NCI-H510A treated with DMSO at 0.1 percent for 48 hours (cell line): ENCODE measurements at regions not wholly inside any gene's neighbourhood (a gene's known extent, or its start where the extent isn't known, plus 50 kb on each side); places are given as distances from the start of the nearest gene placed in this dataset.
A peak's percentile ranks its signal among the peaks of the same experiment; 100 is the strongest.
"Not testable (repeated sequence)": the region's sequence is repeated elsewhere in the genome, so short reads cannot be mapped to it uniquely, and the experiment has no call there.

Experiments
- DNase-seq: peaks from one replicate; lab custom pipeline; 2025; lab: John Stamatoyannopoulos, UW

DNA sequence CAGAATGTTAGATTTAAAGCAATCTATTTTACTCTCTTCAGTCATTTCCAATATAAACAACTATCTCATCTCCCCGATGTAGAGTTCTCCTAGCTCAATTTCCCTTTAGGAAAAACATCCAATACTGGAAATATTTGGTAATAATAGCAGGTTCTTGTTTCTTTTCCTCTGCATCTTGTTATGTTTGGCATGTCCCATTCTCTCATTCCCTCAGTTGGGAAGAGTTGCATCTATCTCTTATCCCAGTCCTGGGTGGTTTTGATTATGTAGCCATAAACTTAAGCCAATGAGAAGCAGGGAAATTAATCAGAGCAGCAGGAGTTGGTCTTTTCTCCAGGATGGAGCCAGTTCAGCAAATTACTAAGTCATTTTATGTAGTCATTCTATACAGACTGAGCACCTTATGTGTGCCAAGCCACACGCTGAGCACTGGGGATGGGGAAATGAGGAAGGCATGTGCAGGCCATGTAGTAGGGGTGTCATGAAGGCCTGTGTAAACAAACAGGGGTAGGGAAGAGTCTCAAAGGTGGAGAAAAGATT is 418.2 kb upstream of the NFIA start:
- no peak for DNase-seq

DNA sequence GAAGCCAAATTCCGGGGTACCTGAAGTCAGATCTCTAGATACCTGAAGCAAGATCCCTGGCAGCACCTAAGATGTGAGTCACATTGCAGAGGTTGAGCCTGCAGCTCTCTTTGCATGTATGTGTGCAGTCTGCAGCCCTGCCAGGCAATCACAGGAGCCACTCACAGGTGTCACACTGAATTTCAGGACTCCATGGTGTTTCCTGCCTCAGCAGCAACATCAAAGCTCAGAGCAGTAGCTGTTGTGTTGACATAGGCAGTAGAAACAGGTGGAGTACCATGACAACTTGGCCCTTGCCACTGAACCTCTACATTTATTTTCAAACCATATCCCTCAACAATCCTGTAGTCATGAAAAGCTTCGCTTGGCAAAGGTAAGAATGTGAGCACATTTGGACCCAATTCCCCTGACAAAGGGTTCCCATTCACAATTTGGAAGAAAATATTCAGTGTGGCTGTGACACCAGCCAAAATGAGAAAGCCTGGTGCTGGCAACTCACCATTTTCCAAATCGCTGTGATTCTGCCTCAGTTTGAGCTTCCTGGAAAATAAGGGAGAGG is 419.8 kb upstream of the NFIA start:
- peak; percentile 50 for DNase-seq

DNA sequence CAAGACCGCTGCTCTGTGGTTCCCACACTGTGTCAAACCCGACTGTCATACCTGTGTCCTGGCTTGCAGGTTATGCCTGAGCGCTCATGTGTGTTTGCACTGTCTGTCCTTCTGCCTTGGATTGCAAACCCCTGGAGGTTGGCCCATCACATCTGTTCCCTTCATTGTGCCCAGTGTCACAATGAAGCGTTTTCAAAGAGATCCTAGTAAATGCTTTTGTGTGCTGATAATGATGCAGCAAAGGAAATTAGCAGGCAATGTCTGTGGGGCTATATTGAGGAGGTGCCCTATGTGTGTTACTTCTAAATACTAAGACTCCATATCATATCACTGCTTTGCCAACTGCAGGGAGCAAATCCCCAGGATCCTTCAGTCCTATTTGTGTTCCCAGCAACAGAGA is 424.4 kb upstream of the NFIA start:
- DNase-seq, result peak; percentile 35

DNA sequence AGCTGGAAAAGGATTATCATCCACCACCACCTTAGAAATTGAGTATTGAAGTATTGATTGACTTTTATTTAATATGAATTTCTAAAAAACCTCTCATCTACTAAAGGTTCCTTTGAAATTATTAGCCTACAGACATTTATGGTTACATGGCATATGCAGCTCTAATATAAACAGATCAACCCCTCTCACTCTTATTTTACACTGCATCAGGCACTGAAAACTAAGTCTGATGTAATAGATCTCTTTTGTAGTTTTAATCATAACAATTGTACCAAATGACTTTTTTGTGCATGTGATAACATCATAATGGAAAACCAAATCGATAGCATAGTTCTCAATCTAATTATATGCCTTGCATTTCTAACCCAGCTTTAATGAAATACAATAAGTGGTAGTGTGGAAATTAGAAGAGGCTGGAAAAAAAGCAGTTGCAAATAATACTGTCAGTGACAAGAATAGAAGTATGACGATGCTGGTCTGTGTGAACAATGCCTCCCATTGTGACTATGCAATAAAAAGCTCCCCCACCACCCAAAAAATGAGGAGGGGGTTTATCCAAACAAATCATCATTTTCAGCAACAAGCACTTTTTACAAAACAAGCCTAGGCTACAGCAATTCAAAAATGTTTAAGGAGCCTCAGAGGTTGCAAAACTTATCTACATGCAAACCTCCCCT is 426.5 kb upstream of the NFIA start:
- DNase-seq, result no peak

DNA sequence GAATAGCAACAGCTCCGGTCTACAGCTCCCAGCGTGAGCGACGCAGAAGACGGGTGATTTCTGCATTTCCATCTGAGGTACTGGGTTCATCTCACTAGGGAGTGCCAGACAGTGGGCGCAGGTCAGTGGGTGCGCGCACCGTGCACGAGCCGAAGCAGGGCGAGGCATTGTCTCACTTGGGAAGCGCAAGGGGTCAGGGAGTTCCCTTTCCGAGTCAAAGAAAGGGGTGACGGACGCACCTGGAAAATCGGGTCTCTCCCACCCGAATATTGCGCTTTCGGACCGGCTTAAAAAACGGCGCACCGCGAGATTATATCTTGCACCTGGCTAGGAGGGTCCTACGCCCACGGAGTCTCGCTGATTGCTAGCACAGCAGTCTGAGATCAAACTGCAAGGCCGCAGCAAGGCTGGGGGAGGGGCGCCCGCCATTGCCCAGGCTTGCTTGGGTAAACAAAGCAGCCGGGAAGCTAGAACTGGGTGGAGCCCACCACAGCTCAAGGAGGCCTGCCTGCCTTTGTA is 442.3 kb upstream of the NFIA start:
- peak; percentile 8 for DNase-seq

DNA sequence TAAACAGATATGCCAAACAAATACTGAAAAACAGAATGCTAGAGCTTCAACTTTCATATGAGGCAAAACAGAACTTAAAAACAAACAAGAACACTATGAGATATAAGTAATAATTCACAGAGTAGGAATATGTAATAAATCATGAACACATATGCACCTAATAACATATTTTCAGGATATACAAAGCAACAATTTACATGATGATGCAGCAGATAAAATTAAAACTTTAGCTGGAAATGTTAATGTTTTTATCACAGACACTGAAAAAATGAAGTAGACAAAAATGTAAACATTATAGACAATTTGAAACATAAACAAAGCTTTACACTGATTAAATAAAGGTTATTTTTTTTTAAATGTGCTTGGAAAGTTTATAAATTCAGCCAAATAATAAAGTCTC is 443.1 kb upstream of the NFIA start:
- peak; percentile 36 for DNase-seq

DNA sequence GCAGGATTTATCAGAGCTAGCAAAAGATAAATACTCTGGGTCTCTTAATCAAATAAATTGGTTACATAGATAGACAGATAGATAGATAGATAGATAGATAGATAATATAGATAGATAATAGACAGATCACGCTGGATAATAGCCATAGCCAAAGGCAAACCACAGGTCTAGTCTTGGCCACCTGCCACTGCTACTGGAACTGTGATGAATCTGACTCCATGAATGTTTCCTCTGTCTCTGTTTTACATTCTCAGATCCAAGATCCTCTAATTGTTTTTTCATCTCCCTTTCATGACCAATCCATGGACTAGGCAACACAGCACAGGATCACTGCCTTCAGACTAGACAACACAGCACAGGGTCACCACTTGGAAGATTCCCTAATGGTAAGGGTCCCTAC is 444.7 kb upstream of the NFIA start:
- peak; percentile 45 for DNase-seq

DNA sequence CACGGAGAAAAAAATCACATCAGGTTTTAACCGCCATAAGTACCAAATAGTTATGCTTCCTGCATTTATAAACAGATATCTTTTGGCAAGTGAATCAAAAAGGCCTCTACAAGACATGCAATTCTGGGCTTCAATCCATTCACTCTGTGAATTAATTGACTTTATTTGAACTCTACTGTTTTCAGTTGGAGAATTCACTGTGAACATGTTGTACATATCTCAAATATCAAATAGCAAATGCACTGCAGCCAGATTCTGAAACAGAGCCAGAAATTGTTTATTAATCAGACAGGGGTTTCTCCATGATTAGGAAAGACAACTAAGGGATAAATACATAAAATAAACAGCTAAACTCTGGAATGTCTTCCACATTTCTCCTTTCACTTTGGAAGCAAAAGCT is 445.4 kb upstream of the NFIA start:
- DNase-seq, result no peak

DNA sequence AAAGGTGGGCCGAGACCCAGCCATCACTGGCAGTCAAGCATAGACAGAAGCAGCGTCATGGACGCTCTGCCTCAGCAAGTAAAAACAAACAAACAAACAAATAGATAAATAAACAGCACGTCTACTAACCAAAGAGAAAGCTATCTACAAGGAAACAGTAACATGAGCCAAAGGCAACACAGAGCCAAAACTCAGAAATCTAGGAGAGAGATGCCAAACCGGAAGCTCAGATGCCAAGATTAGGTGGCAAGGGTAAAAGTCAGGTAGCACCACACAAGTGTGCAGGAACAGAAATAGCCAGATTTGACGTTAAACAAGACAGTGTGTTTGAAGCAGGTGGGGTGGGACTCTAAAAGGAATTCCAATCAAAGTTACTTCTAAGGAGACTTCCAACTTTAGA is 448.3 kb upstream of the NFIA start:
- DNase-seq, result no peak

DNA sequence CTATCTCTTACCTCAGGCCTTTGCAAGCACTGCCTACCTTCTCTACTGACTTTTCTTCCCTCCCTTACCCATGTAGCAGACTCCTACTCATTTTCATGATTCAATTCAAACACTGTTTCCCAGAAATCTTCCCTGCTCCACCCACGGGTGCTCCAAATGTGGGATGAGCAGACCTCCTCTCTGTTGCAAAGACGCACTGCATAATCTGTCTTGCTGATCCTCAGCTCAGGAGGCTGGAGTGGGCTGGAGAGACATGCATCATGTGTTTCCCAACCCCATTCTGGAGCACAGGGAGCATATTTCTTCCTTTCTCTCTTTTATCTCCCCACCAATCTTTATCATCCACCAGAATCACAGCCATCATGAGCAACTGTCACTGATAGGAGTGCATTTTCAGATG is 459.9 kb upstream of the NFIA start:
- no peak for DNase-seq

DNA sequence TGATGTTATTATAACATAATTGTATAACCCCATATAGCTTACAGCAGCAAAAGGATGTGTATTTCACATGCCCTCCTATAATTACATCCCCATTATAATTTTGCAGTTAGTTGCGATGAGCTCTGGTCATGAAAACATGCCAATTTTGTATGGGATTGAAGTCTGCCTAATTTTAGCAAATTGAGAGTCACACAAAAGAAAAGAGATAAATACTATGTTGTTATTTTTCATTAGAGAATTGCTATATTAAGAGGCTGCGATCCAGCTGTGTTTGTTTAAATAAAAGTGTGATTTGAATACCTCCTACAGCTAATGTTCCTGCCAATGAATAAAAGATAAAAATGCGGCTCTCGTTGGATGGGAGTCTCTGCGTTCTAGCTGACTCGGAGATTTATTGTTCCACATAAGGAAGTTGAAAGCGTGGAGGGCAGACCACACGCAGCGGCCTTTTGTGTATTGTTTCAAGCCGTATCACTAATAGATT is 461.0 kb upstream of the NFIA start:
- DNase-seq, result peak; percentile 55

DNA sequence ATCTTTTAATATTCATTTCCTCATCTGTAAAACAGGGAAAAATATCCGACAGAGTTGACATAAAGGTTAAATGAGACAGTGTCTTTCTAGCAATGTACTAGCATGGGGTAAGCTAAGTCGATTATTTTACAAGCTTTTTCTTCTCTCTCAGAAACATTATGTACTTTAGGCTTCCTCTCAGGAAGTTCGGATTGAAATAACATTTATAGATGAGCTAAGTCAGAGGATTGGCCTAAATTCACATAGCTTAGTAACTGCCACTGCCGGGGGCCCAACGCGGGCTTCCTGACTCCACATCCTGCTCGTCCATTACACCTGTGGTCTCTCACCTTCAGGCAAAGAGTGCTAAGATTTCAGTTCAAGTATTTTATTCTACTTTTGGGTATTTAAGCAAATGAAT is 462.3 kb upstream of the NFIA start:
- no peak for DNase-seq

DNA sequence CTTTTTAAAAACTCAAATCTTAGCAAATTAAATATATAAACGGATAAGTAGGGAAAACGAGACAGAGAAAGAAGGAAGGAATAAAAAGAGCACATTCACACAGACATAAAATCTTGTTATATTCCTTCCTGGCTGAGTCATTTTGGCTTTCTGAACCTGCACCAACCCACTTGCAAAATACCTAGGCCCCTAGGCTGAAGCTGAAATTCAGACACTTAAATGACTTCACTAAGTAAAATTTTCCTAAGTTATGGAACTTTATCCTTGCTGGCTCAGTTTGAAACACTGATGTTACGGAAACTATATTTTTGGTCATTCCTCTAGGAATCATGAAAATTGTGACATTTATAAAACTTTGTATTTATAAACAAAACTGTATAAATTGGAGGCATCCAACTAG is 462.8 kb upstream of the NFIA start:
- no peak for DNase-seq

DNA sequence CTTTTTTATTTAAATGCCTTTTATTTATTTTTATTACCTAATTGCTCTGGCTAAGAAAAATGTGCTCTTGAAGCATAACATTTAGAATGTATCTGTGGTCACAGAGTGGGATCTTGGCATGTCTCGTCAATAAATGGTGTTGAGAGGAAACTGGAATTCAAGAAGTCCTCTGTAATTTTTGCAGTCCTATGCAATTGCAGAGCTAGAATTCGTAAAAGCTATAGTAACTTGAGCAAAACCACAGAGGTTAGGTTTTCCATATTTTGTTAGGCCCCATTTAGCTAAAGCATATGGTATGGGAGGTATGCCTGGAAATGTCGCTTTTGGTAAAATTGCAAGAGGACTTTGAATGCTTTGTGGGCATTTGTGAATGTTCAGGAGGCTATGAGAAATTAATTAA is 466.7 kb upstream of the NFIA start:
- no peak for DNase-seq

DNA sequence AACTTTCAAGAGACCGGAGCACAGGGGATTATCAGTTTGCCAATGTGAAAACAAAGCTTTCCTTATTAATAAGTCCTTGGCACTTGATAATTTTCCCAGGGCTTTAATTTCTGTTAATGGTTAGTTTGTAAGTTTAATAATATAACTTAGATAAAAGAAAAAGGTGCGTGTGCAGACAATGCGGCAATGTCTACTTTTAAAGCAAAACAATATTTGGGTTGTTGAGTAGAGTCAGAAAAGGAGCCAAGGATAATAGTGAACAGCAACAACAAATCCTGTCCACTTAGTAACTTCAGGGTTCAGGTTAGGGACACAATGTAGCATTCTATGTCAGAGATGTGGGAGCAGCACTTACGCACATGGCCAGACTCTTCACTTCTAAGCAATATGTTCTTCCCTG is 469.6 kb upstream of the NFIA start:
- DNase-seq, result no peak

DNA sequence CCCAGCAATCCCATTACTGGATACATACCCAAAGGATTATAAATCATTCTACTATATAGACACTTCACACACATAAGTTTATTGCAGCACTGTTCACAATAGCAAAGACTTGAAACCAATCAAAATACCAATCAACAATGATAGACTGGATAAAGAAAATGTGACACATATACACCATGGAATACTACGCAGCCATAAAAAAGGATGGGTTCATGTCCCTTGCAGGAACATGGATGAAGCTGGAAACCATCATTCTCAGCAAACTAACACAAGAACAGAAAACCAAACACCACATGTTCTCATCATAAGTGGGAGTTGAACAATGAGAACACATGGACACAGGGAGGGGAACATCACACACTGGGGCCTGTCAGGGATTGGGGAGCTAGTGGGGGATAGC is 475.4 kb upstream of the NFIA start:
- DNase-seq, result not testable (repeated sequence)

DNA sequence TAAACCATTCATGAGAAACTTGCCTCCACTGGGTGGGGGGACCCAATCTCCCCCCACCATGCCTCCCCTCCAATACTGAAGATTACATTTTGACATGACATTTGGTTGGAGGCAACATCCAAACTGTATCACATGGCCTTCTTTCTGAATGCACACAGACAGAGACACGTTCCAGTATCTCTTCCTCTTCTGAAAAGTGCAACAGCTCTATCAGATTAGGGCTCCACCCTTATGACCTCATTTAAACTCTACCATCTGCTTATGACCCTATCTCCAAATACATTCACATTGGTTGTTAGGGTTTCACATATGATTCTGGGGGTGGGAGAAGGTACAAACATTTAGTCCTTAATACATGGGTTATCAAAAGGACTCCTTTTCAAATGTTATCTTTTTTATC is 481.8 kb upstream of the NFIA start:
- DNase-seq, result no peak

DNA sequence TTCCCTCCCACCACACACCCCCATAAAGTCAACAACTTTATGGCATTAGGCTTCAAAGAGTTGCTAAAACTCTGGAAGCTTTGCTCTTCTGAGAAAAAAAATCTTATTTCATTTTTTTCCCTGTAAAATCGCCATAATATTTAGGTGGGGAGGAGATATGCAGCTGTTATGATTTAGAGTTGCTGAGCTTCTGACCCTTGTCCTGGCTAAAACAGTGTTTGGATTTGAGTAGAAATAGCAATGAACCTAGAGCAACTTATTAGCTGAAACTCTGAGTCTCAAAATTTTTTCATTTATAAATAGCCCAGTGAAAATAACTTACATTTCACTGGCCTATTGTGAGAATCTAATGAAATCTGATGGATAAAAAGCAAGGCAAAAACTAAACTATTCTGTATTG is 482.8 kb upstream of the NFIA start:
- no peak for DNase-seq

DNA sequence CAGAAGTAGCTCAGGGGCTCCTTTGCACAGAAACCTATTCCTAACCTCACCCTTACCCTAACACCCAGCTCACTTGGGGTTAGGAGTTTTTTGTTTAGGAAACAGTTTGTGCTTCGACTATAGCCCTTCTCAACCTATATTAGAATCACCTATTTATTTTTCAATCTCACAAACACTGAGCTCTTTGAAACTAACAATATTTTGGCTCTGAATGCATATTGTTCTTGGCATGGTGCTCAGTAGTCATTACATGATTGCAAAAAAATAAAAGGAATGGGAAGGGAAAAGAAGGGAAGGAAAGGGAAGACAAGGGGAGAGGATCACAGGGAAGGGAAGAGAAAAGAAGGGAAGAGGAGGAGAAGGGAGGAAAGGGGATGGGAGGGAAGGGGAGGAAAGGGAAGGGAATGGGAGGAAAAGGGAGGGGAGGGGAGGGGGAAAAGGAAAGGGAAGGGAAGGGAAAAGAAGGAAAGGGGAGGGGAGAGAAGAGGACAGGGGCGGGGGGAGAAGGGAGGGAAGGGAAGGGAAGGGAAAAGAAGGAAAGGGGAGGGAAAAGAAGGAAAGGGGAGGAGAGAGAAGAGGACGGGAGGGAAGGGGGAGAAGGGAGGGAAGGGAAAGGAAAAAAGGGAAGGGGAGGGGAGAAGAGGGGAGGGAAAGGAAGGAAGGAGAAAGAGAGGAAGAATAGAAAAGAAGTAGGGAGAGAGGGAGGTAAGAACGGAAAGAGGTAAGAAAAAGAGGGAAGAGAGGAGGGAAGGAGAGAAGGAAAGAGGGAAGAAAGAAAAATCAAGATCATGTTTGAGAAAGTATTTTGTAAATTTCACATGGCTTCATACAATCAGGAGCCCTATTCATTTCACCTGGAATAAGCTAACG is 484.1 kb upstream of the NFIA start:
- DNase-seq, result no peak

DNA sequence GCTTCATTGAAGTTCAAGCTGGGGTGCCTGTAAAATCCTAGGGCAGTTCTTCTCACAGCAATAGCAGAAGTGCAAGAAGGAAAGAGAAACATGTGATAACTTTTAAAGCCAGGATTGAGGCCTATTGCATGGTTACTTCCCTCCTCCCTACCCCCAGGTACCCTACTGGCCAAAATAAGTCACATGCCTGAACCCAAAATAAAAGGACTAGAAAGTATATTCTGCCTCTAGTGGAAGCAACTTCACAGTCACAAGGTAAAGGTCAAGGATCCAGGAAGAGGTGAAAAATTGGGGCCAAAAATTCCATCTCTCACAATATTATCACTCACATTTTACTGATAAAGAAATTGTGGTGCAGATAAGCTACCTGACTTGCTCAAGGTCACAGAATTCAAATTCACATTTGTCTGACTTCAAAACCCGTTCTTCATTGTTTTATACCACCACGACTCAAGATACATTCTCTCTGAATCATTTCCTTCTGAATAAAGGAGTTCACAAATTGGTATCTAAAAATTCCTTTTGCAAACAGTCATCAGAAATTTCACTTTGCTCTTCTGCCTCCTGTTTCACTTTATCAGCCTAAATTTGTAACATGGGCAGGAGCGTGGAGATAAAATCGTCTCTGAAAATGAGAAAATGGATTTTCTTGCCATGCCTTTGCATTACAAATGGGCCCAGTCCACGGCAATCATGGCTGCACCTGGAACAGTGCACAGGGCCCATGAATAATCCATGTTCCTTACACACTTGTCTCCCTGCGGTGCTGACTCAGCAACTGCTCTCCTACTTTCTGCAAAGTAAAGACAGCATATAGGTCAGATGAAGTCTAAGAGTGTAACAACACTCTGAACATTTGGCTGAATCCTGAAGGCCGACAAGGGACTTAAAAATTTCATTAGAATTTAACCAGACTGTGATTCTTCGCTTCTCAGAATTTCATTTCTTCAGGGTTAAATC is 485.3 kb upstream of the NFIA start:
- no peak for DNase-seq

DNA sequence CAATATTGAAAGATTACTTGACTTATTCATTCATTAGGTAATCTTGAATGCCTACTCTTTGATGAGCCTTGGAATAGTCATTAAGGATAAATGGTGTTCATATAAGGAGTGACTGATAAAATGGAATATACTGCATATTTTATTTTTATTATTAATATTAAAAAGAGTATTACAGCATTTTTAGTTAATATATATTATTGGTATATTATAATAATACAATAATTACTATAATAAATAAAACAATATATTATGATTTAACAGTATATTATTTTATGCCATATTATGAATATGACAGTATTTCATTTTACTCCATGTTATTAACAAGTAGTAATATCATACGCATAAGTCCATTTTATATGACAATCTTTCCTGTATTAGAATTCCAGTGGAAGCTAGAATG is 490.8 kb upstream of the NFIA start:
- no peak for DNase-seq

DNA sequence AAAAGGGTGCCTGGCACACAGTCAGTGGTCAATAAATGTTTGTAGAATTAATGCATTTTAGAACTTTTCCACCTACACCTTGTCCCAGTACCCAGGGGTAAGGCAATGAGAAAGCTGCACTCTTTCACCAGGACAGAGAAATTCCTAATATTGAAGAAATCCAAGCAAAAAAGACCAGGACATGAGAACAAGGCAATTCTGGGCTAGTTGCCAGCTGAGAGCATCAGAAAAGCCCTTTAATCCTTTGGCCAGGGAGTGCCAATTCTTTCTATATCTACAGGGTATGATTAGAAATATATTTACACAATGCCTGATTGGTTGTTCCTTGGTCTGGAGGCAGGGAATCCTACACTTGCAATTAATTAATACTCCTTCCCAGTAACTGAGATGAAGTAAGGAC is 492.4 kb upstream of the NFIA start:
- DNase-seq, result no peak
